HCT116 (cell line): ENCODE measurements at regions not wholly inside any gene's neighbourhood (a gene's known extent, or its start where the extent isn't known, plus 50 kb on each side); places are given as distances from the start of the nearest gene placed in this dataset.

Experiments used
- ATAC-seq: fragments of 200-7000 bp; cut with Tn5 transposase; 2 replicates; pipeline ENCODE4 v1.9.1; 2020; ENCODE audit warnings: mild to moderate bottlenecking, moderate library complexity
- BruUV-seq: library from RNA; stranded (reverse); fragments of 400-500 nt; replicated peaks from 2 replicates; lab custom pipeline; 2021; lab: Mats Ljungman, UMichigan
- CTCF ChIA-PET: fragments of 300-600 bp; sonication (Branson Sonifier 250); formaldehyde crosslinking; loops from one replicate; lab custom pipeline; 2021; ENCODE audit warnings: antibody characterized with exemption; lab: Charles Lee
- POLR2A ChIA-PET: fragments of 300-600, 350-600 bp; sonication (Branson Sonifier 250); formaldehyde crosslinking; loops from one replicate; lab custom pipeline; 2021; ENCODE audit warnings: antibody characterized with exemption; lab: Charles Lee
- RAD21 ChIA-PET, 2 experiments: fragments of 300-600 bp; sonication (Branson Sonifier 250); formaldehyde crosslinking; loops; one replicate each; lab custom pipeline; 2023; ENCODE audit warnings: low total read pairs in 2 of 2; ENCODE audit not compliant: uncharacterized antibody in 2 of 2, unreplicated experiment in 2 of 2, low non-redundant PET in 1 of 2; lab: Charles Lee
- DNase-seq: peaks from one replicate; pipeline ENCODE4 v3.0.0-alpha.2; 2010; ENCODE audit warnings: low read depth, low spot score
- H2AFZ ChIP-seq: fragments of 200-600 bp; shearing (Covaris generic), sonication (generic); 2 replicates; pipeline ENCODE4 v1.6.1; 2017; ENCODE audit warnings: low read depth, mixed run types, mixed read lengths, antibody characterized with exemption, low read length; ENCODE audit not compliant: poor library complexity, severe bottlenecking
- H3K27ac ChIP-seq: 2 replicates; pipeline ENCODE4 v1.5.1; 2012; ENCODE audit warnings: low read depth, low read length
- H3K27me3 ChIP-seq: fragments of 200-600 bp; sonication (generic); 2 replicates; pipeline ENCODE4 v1.6.1; 2016; ENCODE audit warnings: mixed run types, low read length, mixed read lengths; ENCODE audit not compliant: insufficient read depth
- H3K36me3 ChIP-seq, 2 experiments: fragments of 200-500 bp in 1 of 2; fragments of 200-600 bp in 1 of 2; sonication (Bioruptor generic) in 1 of 2; sonication (generic) in 1 of 2; 2 replicates each; pipeline versions ENCODE4 v1.5.1 to v1.6.1; 2014 to 2016; ENCODE audit warnings: low read length in 2 of 2, inconsistent platforms in 1 of 2, mixed read lengths in 1 of 2, mixed run types in 1 of 2; ENCODE audit not compliant: insufficient read depth in 2 of 2, control insufficient read depth in 1 of 2
- H3K4me1 ChIP-seq, 2 experiments: fragments of 200-600 bp in 1 of 2; sonication (generic) in 1 of 2; 2 replicates each; pipeline versions ENCODE4 v1.5.1 to v1.6.1; 2012 to 2017; ENCODE audit warnings: low read length in 2 of 2, inconsistent platforms in 1 of 2, mild to moderate bottlenecking in 1 of 2, mixed read lengths in 1 of 2, mixed run types in 1 of 2, moderate library complexity in 1 of 2; ENCODE audit not compliant: insufficient read depth in 2 of 2, control insufficient read depth in 1 of 2
- H3K4me2 ChIP-seq: fragments of 200-600 bp; sonication (generic); 2 replicates; pipeline ENCODE4 v1.6.1; 2017; ENCODE audit warnings: mixed run types, low read length, mixed read lengths
- H3K4me3 ChIP-seq, 2 experiments: fragments of 200-600 bp in 1 of 2; sonication (generic) in 1 of 2; replicated peaks in 1 of 2; 2 replicates each; pipeline ENCODE4 v1.5.1; 2011 to 2016; ENCODE audit warnings: low read length in 2 of 2, control low read depth in 1 of 2, low read depth in 1 of 2, mild to moderate bottlenecking in 1 of 2, mixed read lengths in 1 of 2, mixed run types in 1 of 2
- H3K79me2 ChIP-seq: fragments of 200-600 bp; sonication (generic); 2 replicates; pipeline ENCODE4 v1.6.1; 2017; ENCODE audit warnings: mild to moderate bottlenecking, mixed run types, low read length, moderate library complexity, mixed read lengths; ENCODE audit not compliant: insufficient read depth
- H3K9ac ChIP-seq: fragments of 200-600 bp; sonication (generic); 2 replicates; pipeline ENCODE4 v1.6.1; 2016; ENCODE audit warnings: low read length, mixed read lengths
- H3K9me2 ChIP-seq: fragments of 200-600 bp; sonication (generic), shearing (Covaris generic); 2 replicates; pipeline ENCODE4 v1.6.1; 2017; ENCODE audit warnings: mixed run types, mild to moderate bottlenecking, moderate library complexity; ENCODE audit not compliant: insufficient read depth
- H3K9me3 ChIP-seq, 2 experiments: fragments of 200-500 bp in 1 of 2; fragments of 200-600 bp in 1 of 2; sonication (Bioruptor generic) in 1 of 2; sonication (generic) in 1 of 2; 2 replicates each; pipeline ENCODE4 v1.6.1; 2014 to 2017; ENCODE audit warnings: low read length in 2 of 2, mixed read lengths in 2 of 2, inconsistent platforms in 1 of 2, low read depth in 1 of 2, mild to moderate bottlenecking in 1 of 2, mixed run types in 1 of 2, moderate library complexity in 1 of 2; ENCODE audit not compliant: control insufficient read depth in 1 of 2, insufficient read depth in 1 of 2
- H4K20me1 ChIP-seq: fragments of 200-600 bp; sonication (generic), shearing (Covaris generic); 2 replicates; pipeline ENCODE4 v1.6.1; 2017; ENCODE audit warnings: mixed run types, mild to moderate bottlenecking, moderate library complexity; ENCODE audit not compliant: insufficient read depth
- CBX3 ChIP-seq: IDR thresholded peaks from 2 replicates; pipeline ENCODE4 v1.6.1; 2012; ENCODE audit warnings: low read depth
- CEBPB ChIP-seq: IDR thresholded peaks from 2 replicates; pipeline ENCODE4 v1.6.1; 2012; ENCODE audit warnings: low read depth
- EGR1 ChIP-seq: IDR thresholded peaks from 2 replicates; pipeline ENCODE4 v1.6.1; 2012; ENCODE audit warnings: low read depth
- EZH2 ChIP-seq: fragments of 200-600 bp; sonication (generic); IDR thresholded peaks from 2 replicates; pipeline ENCODE4 v1.6.1; 2017; ENCODE audit warnings: antibody characterized with exemption, mixed run types
- EZH2phosphoT487 ChIP-seq: fragments of 200-600 bp; IDR thresholded peaks from 2 replicates; pipeline ENCODE4 v1.6.1; 2018; ENCODE audit warnings: antibody characterized with exemption, borderline replicate concordance
- FOSL1 ChIP-seq: IDR thresholded peaks from 2 replicates; pipeline ENCODE4 v1.6.1; 2012; ENCODE audit warnings: low read depth
- JUND ChIP-seq: IDR thresholded peaks from 2 replicates; pipeline ENCODE4 v1.6.1; 2012
- POLR2A ChIP-seq: IDR thresholded peaks from 2 replicates; pipeline ENCODE4 v1.7.0; 2011; ENCODE audit warnings: borderline replicate concordance; ENCODE audit not compliant: insufficient read depth, insufficient read length; ENCODE audit errors: extremely low read depth
- POLR2AphosphoS5 ChIP-seq: IDR thresholded peaks from 2 replicates; pipeline ENCODE4 v1.6.1; 2011; ENCODE audit warnings: mild to moderate bottlenecking, low read depth, low read length, moderate library complexity
- RAD21 ChIP-seq: IDR thresholded peaks from 2 replicates; pipeline ENCODE4 v1.6.1; 2012; ENCODE audit warnings: low read depth, mild to moderate bottlenecking
- SP1 ChIP-seq: IDR thresholded peaks from 2 replicates; pipeline ENCODE4 v1.6.1; 2012; ENCODE audit warnings: low read depth
- TCF7L2 ChIP-seq: IDR thresholded peaks from 2 replicates; pipeline ENCODE4 v1.7.0; 2011; ENCODE audit warnings: borderline replicate concordance, inconsistent platforms; ENCODE audit not compliant: insufficient read depth, insufficient read length; ENCODE audit errors: extremely low read depth
- YY1 ChIP-seq: IDR thresholded peaks from 2 replicates; pipeline ENCODE4 v1.6.1; 2011; ENCODE audit warnings: low read length, low read depth, moderate library complexity, mild to moderate bottlenecking; ENCODE audit not compliant: insufficient replicate concordance; ENCODE audit errors: extremely low read depth
- ZNF274 ChIP-seq: fragments of 200-500 bp; sonication (Bioruptor generic); IDR thresholded peaks from 2 replicates; pipeline ENCODE4 v1.6.1; 2014; ENCODE audit warnings: mild to moderate bottlenecking, low read depth, low read length, inconsistent platforms
- intact Hi-C: fragments of 100-400 bp; cut with micrococcal nuclease; formaldehyde crosslinking; loops from 2 replicates; pipeline ENCODE4 v1.10.0; 2022
- TF ChIP-seq, protein P1 (sequence below): IDR thresholded peaks from 2 replicates; pipeline ENCODE4 v1.6.1; 2011; ENCODE audit warnings: mild to moderate bottlenecking, low read length, moderate library complexity; ENCODE audit not compliant: insufficient replicate concordance; ENCODE audit errors: extremely low read depth
- TF ChIP-seq, protein P2 (sequence below), 3 experiments: fragments of 200-600 bp in 1 of 3; sonication (generic) in 1 of 3; IDR thresholded peaks in 2 of 3; conservative IDR thresholded peaks in 1 of 3; 2 replicates each; pipeline ENCODE4 v1.5.1; 2012 to 2017; ENCODE audit warnings: low read depth in 2 of 3, low read length in 2 of 3, antibody characterized with exemption in 1 of 3, borderline replicate concordance in 1 of 3, control low read depth in 1 of 3, mild to moderate bottlenecking in 1 of 3, mixed read lengths in 1 of 3, mixed run types in 1 of 3, moderate library complexity in 1 of 3; ENCODE audit not compliant: insufficient read depth in 1 of 3
- TF ChIP-seq, protein P3 (sequence below): IDR thresholded peaks from 2 replicates; pipeline ENCODE4 v1.6.1; 2012; ENCODE audit warnings: low read depth
- TF ChIP-seq, protein P4 (sequence below): IDR thresholded peaks from 2 replicates; pipeline ENCODE4 v1.6.1; 2012
- TF ChIP-seq, protein P5 (sequence below): IDR thresholded peaks from 2 replicates; pipeline ENCODE4 v1.6.1; 2012

DNA sequence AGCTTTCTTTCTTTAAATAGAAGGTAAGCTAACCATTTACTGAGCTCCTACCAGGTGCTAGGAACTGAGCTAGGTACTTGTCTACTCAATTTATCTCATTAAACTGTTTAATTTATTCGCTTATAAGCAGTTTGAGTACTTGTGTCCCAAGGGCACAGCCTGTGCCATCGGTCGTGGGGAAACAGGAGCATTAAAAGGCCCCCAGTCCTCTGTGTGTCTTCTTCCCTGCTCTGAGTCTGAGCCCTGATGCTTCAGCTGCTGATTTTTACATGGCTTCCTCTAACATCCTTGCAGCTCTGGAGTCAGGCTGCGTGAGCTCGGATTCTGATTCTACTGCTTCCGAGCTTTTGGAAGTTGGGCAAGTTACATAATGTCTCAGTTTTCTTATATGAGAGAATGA, 239.5 kb downstream of the EDEM1 start:
- no peak for DNase-seq
- Histone ChIP-seq H2AFZ (no peak overlapping the region), H3K9ac (no peak overlapping the region), H3K27ac (no peak overlapping the region), H3K9me2 (no peaks in the 10 kb centered on the region), H3K36me3 (no peaks in the 10 kb centered on the region), H3K27me3 (no peaks in the 10 kb centered on the region), H3K9me3 (no peaks in the 10 kb centered on the region), H4K20me1 (no peaks in the 10 kb centered on the region), H3K79me2 (no peaks in the 10 kb centered on the region), H3K4me1 (peaks cover 0 to 4% of the 10 kb centered on the region in 2 experiments; a peak in 1 of 4 replicates), H3K4me3 (no peak overlapping the region), H3K4me2 (no peak overlapping the region)
- RAD21 ChIA-PET = no interaction called here
- ATAC-seq = no peak
- POLR2A ChIA-PET = no interaction called here
- TF ChIP-seq CBX3 (no peak), ZNF274 (no peak), EZH2phosphoT487 (no peak), EZH2 (no peak), CEBPB (no peak), POLR2AphosphoS5 (no peak), SP1 (no peak), FOSL1 (no peak), JUND (no peak), RAD21 (no peak), TCF7L2 (no peak), POLR2A (no peak), EGR1 (no peak), YY1 (no peak)
- TF ChIP-seq, protein P1, sequence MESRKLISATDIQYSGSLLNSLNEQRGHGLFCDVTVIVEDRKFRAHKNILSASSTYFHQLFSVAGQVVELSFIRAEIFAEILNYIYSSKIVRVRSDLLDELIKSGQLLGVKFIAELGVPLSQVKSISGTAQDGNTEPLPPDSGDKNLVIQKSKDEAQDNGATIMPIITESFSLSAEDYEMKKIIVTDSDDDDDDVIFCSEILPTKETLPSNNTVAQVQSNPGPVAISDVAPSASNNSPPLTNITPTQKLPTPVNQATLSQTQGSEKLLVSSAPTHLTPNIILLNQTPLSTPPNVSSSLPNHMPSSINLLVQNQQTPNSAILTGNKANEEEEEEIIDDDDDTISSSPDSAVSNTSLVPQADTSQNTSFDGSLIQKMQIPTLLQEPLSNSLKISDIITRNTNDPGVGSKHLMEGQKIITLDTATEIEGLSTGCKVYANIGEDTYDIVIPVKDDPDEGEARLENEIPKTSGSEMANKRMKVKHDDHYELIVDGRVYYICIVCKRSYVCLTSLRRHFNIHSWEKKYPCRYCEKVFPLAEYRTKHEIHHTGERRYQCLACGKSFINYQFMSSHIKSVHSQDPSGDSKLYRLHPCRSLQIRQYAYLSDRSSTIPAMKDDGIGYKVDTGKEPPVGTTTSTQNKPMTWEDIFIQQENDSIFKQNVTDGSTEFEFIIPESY = no peak
- TF ChIP-seq, protein P2, sequence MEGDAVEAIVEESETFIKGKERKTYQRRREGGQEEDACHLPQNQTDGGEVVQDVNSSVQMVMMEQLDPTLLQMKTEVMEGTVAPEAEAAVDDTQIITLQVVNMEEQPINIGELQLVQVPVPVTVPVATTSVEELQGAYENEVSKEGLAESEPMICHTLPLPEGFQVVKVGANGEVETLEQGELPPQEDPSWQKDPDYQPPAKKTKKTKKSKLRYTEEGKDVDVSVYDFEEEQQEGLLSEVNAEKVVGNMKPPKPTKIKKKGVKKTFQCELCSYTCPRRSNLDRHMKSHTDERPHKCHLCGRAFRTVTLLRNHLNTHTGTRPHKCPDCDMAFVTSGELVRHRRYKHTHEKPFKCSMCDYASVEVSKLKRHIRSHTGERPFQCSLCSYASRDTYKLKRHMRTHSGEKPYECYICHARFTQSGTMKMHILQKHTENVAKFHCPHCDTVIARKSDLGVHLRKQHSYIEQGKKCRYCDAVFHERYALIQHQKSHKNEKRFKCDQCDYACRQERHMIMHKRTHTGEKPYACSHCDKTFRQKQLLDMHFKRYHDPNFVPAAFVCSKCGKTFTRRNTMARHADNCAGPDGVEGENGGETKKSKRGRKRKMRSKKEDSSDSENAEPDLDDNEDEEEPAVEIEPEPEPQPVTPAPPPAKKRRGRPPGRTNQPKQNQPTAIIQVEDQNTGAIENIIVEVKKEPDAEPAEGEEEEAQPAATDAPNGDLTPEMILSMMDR (IDR thresholded peaks at IDR 0.05 in 2 of 3, conservative IDR thresholded peaks at IDR 0.05 in 1 of 3; ENCODE audit: borderline replicate concordance in 1 of 3, insufficient read depth in 1 of 3, low read depth in 2 of 3, low read length in 2 of 3) = no peak
- TF ChIP-seq, protein P3, sequence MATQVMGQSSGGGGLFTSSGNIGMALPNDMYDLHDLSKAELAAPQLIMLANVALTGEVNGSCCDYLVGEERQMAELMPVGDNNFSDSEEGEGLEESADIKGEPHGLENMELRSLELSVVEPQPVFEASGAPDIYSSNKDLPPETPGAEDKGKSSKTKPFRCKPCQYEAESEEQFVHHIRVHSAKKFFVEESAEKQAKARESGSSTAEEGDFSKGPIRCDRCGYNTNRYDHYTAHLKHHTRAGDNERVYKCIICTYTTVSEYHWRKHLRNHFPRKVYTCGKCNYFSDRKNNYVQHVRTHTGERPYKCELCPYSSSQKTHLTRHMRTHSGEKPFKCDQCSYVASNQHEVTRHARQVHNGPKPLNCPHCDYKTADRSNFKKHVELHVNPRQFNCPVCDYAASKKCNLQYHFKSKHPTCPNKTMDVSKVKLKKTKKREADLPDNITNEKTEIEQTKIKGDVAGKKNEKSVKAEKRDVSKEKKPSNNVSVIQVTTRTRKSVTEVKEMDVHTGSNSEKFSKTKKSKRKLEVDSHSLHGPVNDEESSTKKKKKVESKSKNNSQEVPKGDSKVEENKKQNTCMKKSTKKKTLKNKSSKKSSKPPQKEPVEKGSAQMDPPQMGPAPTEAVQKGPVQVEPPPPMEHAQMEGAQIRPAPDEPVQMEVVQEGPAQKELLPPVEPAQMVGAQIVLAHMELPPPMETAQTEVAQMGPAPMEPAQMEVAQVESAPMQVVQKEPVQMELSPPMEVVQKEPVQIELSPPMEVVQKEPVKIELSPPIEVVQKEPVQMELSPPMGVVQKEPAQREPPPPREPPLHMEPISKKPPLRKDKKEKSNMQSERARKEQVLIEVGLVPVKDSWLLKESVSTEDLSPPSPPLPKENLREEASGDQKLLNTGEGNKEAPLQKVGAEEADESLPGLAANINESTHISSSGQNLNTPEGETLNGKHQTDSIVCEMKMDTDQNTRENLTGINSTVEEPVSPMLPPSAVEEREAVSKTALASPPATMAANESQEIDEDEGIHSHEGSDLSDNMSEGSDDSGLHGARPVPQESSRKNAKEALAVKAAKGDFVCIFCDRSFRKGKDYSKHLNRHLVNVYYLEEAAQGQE = no peak
- TF ChIP-seq, protein P4, sequence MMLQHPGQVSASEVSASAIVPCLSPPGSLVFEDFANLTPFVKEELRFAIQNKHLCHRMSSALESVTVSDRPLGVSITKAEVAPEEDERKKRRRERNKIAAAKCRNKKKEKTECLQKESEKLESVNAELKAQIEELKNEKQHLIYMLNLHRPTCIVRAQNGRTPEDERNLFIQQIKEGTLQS = no peak
- TF ChIP-seq, protein P5, sequence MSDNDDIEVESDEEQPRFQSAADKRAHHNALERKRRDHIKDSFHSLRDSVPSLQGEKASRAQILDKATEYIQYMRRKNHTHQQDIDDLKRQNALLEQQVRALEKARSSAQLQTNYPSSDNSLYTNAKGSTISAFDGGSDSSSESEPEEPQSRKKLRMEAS = no peak
- intact Hi-C loops = loop anchor here (2.0 to 10.0 kb wide), 2 partner anchors 304 to 1368 kb away; no protein-coding TSS in a partner anchor
- BruUV-seq = no TSS peak
- CTCF ChIA-PET = interaction anchor here (1.1 kb wide), 1 partner anchor 22 kb away, joined by 3 read pairs; no protein-coding TSS in a partner anchor
